ENCODE measurements at regions not wholly inside any gene's neighbourhood (a gene's known extent, or its start where the extent isn't known, plus 50 kb on each side); places are given as distances from the start of the nearest gene placed in this dataset.

- no peak for DNase-seq
Observed at GRCh38 chr16:5444189-5444588, 346.6 kb upstream of the EEF2KMT start.

- DNase-seq, result no peak
Observed at GRCh38 chr16:5442986-5443385, 345.4 kb upstream of the EEF2KMT start.

GRCh38 chr16:5442054-5442453 is 344.5 kb upstream of the EEF2KMT start:
- DNase-seq, result no peak

- DNase-seq, result no peak
Observed at GRCh38 chr16:5438591-5438990, 341.0 kb upstream of the EEF2KMT start.

- DNase-seq, result no peak
Observed at GRCh38 chr16:5433587-5433986, 336.0 kb upstream of the EEF2KMT start.

- no peak for DNase-seq
Observed at GRCh38 chr16:5432166-5432565, 334.6 kb upstream of the EEF2KMT start.

GRCh38 chr16:5430598-5430997 is 333.0 kb upstream of the EEF2KMT start:
- DNase-seq, result no peak

GRCh38 chr16:5428932-5429331 is 331.3 kb upstream of the EEF2KMT start:
- peak; percentile 3 for DNase-seq

- no peak for DNase-seq
Observed at GRCh38 chr16:5427571-5427970, 330.0 kb upstream of the EEF2KMT start.

- DNase-seq, result no peak
Observed at GRCh38 chr16:5422643-5423496, 325.3 kb upstream of the EEF2KMT start.

GRCh38 chr16:5422047-5422446 is 324.5 kb upstream of the EEF2KMT start:
- DNase-seq, result no peak

- DNase-seq, result no peak
Observed at GRCh38 chr16:5416013-5416412, 318.4 kb upstream of the EEF2KMT start.

GRCh38 chr16:5415123-5415522 is 317.5 kb upstream of the EEF2KMT start:
- no peak for DNase-seq

GRCh38 chr16:5412731-5413130 is 315.1 kb upstream of the EEF2KMT start:
- DNase-seq, result no peak

- DNase-seq, result no peak
Observed at GRCh38 chr16:5398203-5398602, 300.6 kb upstream of the EEF2KMT start.

- DNase-seq, result no peak
Observed at GRCh38 chr16:5396880-5397279, 299.3 kb upstream of the EEF2KMT start.

- no peak for DNase-seq
Observed at GRCh38 chr16:5393070-5393469, 295.5 kb upstream of the EEF2KMT start.

GRCh38 chr16:5386989-5387388 is 289.4 kb upstream of the EEF2KMT start:
- no peak for DNase-seq

- DNase-seq, result no peak
Observed at GRCh38 chr16:5385811-5386210, 288.2 kb upstream of the EEF2KMT start.

- no peak for DNase-seq
Observed at GRCh38 chr16:5385115-5385514, 287.5 kb upstream of the EEF2KMT start.

- no peak for DNase-seq
Observed at GRCh38 chr16:5383737-5384136, 286.1 kb upstream of the EEF2KMT start.

GRCh38 chr16:5382484-5382883 is 284.9 kb upstream of the EEF2KMT start:
- no peak for DNase-seq

- DNase-seq, result no peak
Observed at GRCh38 chr16:5381481-5381880, 283.9 kb upstream of the EEF2KMT start.

GRCh38 chr16:5379954-5380353 is 282.4 kb upstream of the EEF2KMT start:
- no peak for DNase-seq

- DNase-seq, result no peak
Observed at GRCh38 chr16:5378531-5378930, 280.9 kb upstream of the EEF2KMT start.

Data from DMS53 (cell line).